A673 (cell line): ENCODE measurements at regions not wholly inside any gene's neighbourhood (a gene's known extent, or its start where the extent isn't known, plus 50 kb on each side); places are given as distances from the start of the nearest gene placed in this dataset.

Experiments
- CTCF ChIP-seq: fragments of 300-800, 200-600 bp; sonication (generic); conservative IDR thresholded peaks from 2 replicates; pipeline ENCODE4 v1.5.1; 2017; ENCODE audit warnings: low read depth, mild to moderate bottlenecking, antibody characterized with exemption, low read length, moderate library complexity, mixed read lengths
- EZH2 ChIP-seq: fragments of 200-600 bp; sonication (generic); IDR thresholded peaks from 2 replicates; pipeline ENCODE4 v1.6.1; 2017; ENCODE audit warnings: borderline replicate concordance, low read depth, mild to moderate bottlenecking, mixed read lengths, antibody characterized with exemption, low read length; ENCODE audit not compliant: poor library complexity, severe bottlenecking

- TF ChIP-seq CTCF = no peak
- TF ChIP-seq EZH2 = no peak
These were observed 265.4 kb upstream of the CCDC54 start for GRCh38 chr3:107111872-107112271.
